HCT116 (cell line): ENCODE measurements at regions not wholly inside any gene's neighbourhood (a gene's known extent, or its start where the extent isn't known, plus 50 kb on each side); places are given as distances from the start of the nearest gene placed in this dataset.

ENCODE experiments used
- EZH2 ChIP-seq: fragments of 200-600 bp; sonication (generic); IDR thresholded peaks from 2 replicates; pipeline ENCODE4 v1.6.1; 2017; ENCODE audit warnings: antibody characterized with exemption, mixed run types
- FOSL1 ChIP-seq: IDR thresholded peaks from 2 replicates; pipeline ENCODE4 v1.6.1; 2012; ENCODE audit warnings: low read depth
- POLR2A ChIP-seq: IDR thresholded peaks from 2 replicates; pipeline ENCODE4 v1.7.0; 2011; ENCODE audit warnings: borderline replicate concordance; ENCODE audit not compliant: insufficient read depth, insufficient read length; ENCODE audit errors: extremely low read depth
- RAD21 ChIP-seq: IDR thresholded peaks from 2 replicates; pipeline ENCODE4 v1.6.1; 2012; ENCODE audit warnings: low read depth, mild to moderate bottlenecking
- TF ChIP-seq, protein P1 (sequence below), 3 experiments: fragments of 200-600 bp in 1 of 3; sonication (generic) in 1 of 3; IDR thresholded peaks in 2 of 3; conservative IDR thresholded peaks in 1 of 3; 2 replicates each; pipeline ENCODE4 v1.5.1; 2012 to 2017; ENCODE audit warnings: low read depth in 2 of 3, low read length in 2 of 3, antibody characterized with exemption in 1 of 3, borderline replicate concordance in 1 of 3, control low read depth in 1 of 3, mild to moderate bottlenecking in 1 of 3, mixed read lengths in 1 of 3, mixed run types in 1 of 3, moderate library complexity in 1 of 3; ENCODE audit not compliant: insufficient read depth in 1 of 3

DNA sequence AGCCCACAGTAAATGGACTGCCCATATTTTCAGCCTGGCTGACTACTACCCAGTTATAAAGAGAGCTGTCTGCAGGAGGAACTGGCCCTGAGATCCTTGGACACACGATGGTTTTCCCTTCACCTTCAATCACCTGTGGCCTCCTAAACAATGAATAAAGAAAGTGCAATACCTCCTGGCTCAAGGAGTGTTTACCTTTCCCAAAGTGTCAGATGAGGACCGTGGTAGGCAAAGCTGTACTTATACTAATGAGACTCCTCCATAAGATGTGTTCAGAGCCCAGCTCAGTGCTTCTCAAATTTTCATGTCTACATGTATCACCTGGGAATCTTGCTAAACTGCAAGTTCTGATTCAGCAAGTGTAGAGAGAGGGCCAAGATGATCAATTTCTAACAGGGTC, 284.5 kb upstream of the VLDLR start:
- no peak for TF ChIP-seq FOSL1
- TF ChIP-seq, protein P1, sequence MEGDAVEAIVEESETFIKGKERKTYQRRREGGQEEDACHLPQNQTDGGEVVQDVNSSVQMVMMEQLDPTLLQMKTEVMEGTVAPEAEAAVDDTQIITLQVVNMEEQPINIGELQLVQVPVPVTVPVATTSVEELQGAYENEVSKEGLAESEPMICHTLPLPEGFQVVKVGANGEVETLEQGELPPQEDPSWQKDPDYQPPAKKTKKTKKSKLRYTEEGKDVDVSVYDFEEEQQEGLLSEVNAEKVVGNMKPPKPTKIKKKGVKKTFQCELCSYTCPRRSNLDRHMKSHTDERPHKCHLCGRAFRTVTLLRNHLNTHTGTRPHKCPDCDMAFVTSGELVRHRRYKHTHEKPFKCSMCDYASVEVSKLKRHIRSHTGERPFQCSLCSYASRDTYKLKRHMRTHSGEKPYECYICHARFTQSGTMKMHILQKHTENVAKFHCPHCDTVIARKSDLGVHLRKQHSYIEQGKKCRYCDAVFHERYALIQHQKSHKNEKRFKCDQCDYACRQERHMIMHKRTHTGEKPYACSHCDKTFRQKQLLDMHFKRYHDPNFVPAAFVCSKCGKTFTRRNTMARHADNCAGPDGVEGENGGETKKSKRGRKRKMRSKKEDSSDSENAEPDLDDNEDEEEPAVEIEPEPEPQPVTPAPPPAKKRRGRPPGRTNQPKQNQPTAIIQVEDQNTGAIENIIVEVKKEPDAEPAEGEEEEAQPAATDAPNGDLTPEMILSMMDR (IDR thresholded peaks at IDR 0.05 in 2 of 3, conservative IDR thresholded peaks at IDR 0.05 in 1 of 3; ENCODE audit: borderline replicate concordance in 1 of 3, insufficient read depth in 1 of 3, low read depth in 2 of 3, low read length in 2 of 3), result no peak
- TF ChIP-seq RAD21, result no peak
- no peak for TF ChIP-seq EZH2
- no peak for TF ChIP-seq POLR2A
